ENCODE measurements at regions not wholly inside any gene's neighbourhood (a gene's known extent, or its start where the extent isn't known, plus 50 kb on each side); places are given as distances from the start of the nearest gene placed in this dataset.
"Not testable (repeated sequence)": the region's sequence is repeated elsewhere in the genome, so short reads cannot be mapped to it uniquely, and the experiment has no call there.

DNA sequence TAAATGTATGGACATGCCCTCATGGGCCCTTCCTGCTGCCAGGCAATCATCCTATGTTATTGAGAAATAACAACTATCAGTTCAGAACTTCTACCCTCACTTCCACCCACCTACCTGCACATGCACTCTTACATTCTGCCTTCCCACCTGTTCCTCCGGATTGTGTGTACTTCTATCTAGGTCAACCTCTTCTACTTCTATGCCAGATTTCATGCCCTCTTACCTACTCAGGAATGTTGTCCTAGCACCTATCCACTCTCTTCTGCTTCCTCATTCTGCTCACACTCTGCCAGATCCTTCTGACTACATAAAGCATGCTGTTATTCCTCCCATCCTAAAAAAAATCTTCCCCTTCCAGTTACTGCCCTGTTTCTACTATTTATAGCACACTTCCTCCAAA is 333.5 kb downstream of the IRS1 start:
- no peak overlapping the region for H3K27ac ChIP-seq
- TF ChIP-seq, protein P1, sequence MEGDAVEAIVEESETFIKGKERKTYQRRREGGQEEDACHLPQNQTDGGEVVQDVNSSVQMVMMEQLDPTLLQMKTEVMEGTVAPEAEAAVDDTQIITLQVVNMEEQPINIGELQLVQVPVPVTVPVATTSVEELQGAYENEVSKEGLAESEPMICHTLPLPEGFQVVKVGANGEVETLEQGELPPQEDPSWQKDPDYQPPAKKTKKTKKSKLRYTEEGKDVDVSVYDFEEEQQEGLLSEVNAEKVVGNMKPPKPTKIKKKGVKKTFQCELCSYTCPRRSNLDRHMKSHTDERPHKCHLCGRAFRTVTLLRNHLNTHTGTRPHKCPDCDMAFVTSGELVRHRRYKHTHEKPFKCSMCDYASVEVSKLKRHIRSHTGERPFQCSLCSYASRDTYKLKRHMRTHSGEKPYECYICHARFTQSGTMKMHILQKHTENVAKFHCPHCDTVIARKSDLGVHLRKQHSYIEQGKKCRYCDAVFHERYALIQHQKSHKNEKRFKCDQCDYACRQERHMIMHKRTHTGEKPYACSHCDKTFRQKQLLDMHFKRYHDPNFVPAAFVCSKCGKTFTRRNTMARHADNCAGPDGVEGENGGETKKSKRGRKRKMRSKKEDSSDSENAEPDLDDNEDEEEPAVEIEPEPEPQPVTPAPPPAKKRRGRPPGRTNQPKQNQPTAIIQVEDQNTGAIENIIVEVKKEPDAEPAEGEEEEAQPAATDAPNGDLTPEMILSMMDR (conservative IDR thresholded peaks at IDR 0.05) = no peak

DNA sequence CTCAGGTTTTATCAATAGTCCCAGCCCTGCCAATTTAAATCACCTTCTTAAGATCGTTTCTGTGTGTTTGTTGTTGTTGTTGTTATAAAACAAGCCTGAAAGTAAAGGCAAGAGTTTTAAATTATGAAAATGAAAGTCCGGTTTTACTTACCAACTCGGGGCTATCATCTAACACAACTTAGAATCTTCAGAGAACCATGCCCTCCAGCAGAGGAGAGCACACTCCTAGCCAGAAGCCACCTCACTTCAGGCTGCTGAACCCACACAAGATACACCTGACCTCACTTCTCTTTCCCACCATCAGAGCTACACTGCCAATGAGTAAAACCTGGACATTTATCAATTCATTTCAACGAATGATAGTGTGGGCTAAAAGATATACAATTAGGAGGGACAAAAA is 335.2 kb downstream of the IRS1 start:
- H3K27ac ChIP-seq = no peak overlapping the region
- TF ChIP-seq, protein P1 (conservative IDR thresholded peaks at IDR 0.05) = no peak

DNA sequence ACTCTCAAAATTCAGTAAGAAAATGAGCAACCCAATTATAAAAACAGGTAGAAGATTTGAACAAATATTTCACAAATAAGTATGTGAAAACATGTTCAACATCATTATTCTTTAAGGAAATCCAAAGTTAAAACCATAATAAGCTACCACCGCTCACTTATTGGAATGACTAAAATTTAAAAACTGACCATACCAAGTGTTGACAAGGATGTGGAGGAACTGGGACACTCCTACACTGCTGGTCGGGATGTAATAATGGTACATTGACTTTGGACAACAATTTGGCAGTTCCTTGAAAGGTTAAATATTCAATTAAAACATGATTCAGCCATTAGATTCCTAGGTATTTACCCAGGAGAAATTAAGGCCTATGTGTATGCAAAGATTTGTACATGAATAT is 336.5 kb downstream of the IRS1 start:
- TF ChIP-seq, protein P1 (conservative IDR thresholded peaks at IDR 0.05) = no peak
- no peak overlapping the region for H3K27ac ChIP-seq

DNA sequence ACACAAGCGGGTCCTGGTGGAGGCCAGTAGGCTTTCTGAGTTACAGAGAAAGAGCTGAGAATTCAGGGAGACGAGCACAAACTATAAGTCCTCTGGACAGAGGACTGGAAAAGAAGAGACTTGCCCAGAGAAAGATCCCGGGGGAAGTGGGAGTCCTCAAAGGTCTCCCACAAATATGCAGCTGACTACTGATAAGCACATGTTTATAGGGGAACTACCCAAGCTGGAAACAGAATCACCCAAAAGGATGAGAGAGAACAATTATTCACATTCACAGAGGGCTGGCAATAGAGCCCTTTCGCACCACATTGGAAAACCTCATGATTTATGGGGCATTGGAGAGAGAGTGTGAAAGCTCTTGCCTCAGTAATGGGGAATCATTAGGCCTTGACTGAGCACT is 337.6 kb downstream of the IRS1 start:
- no peak overlapping the region for H3K27ac ChIP-seq
- TF ChIP-seq, protein P1 (conservative IDR thresholded peaks at IDR 0.05) = no peak

DNA sequence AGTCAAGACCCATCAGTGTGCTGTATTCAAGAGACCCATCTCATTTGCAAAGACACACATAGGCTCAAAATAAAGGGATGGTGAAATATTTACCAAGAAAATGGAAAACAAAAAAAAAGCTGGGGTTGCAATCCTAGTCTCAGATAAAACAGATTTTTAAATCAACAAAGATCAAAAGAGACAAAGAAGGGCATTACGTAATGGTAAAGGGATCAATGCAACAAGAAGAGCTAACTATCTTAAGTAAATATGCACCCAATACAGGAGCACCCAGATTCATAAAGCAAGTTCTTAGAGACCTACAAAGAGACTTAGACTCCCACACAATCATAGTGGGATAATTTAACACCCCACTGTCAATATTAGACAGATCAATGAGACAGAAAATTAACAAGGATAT is 343.5 kb downstream of the IRS1 start:
- not testable (repeated sequence) for H3K27ac ChIP-seq

DNA sequence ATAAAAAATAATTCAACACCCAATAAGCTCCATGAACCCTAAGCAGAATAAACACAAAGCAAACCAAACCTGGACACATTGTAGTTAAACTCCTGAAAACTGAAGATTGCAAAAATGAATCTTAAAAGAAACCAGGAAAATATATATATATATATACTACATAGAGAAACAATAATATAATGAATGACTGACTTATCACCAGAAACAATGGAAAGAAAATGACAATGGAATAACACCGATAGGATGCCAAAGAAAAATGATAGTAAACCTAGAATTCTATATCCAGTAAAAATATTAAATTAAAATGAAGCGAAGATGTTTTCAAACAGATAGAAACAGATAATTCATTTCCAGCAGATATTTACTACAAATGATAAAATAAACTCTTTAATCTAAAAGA is 346.9 kb downstream of the IRS1 start:
- no peak overlapping the region for H3K27ac ChIP-seq
- TF ChIP-seq, protein P1 (conservative IDR thresholded peaks at IDR 0.05) = no peak

DNA sequence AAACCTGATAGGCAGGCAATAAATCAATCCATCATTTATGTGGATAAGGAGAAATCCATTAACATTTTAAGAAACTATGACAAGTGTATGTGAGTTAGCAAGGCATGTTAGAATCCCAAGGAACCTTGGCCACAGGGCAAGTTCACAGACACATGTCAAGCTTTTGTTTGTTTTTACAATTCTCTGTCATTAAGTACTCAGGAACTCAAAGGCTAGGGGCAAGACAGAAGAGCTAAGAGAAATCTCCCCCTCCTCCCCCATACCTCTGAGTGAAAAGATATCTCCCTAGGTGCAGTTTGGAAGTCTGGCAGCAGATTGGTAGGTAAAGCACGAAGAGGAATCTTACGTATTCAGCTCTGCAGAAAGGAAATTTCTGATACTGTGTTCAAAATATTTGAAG is 348.1 kb downstream of the IRS1 start:
- no peak overlapping the region for H3K27ac ChIP-seq
- TF ChIP-seq, protein P1 (conservative IDR thresholded peaks at IDR 0.05) = no peak

DNA sequence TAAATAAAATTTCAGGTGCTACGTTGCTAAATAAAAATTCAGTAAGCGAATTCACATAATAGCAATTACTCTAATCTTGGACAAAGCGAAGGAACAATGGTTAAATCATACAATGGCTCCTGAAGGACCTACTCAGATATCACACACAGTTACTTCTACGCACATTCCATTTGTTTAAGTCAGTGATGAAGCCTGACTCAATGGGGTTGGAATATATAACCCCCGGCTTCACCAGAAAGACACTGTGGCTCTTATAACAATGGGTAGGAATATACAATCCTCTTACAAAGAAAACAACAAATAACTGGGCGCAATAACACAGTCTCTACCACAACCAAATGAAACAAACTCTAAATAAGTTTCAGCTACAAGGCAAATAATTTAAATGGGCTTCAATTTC is 349.5 kb downstream of the IRS1 start:
- TF ChIP-seq, protein P1 (conservative IDR thresholded peaks at IDR 0.05) = no peak
- H3K27ac ChIP-seq = no peak overlapping the region

Data from VCaP (cell line).